ENCODE measurements at regions not wholly inside any gene's neighbourhood (a gene's known extent, or its start where the extent isn't known, plus 50 kb on each side); places are given as distances from the start of the nearest gene placed in this dataset.

- H3K36me3 ChIP-seq (ENCODE audit: low read depth): no peaks in the 10 kb centered on the region
- no peak overlapping the region for H3K27ac ChIP-seq (ENCODE audit: poor library complexity, severe bottlenecking)
- H3K27me3 ChIP-seq (ENCODE audit: insufficient read depth, poor library complexity, severe bottlenecking): no peaks in the 10 kb centered on the region
- H3K4me3 ChIP-seq (ENCODE audit: severe bottlenecking): no peak overlapping the region
- H3K4me1 ChIP-seq (ENCODE audit: insufficient read depth, poor library complexity, severe bottlenecking): peaks cover 23% of the 10 kb centered on the region
- DNase-seq (ENCODE audit: low spot score) (no peak), ATAC-seq (ENCODE audit: low read depth) (no peak)
- no peak for TF ChIP-seq CTCF (IDR thresholded peaks at IDR 0.05; ENCODE audit: poor library complexity, severe bottlenecking)
- no peaks in the 10 kb centered on the region for H3K9me3 ChIP-seq (ENCODE audit: severe bottlenecking)
Measured at GRCh38 chr5:167657016-167657415, 634.4 kb upstream of the WWC1 start.

GRCh38 chr5:167658889-167659288 lies 632.6 kb upstream of the WWC1 start:
- no peak overlapping the region for H3K4me3 ChIP-seq (ENCODE audit: severe bottlenecking)
- TF ChIP-seq CTCF (IDR thresholded peaks at IDR 0.05; ENCODE audit: poor library complexity, severe bottlenecking): no peak
- H3K27ac ChIP-seq (ENCODE audit: poor library complexity, severe bottlenecking): no peak overlapping the region
- ATAC-seq (ENCODE audit: low read depth) (no peak), DNase-seq (ENCODE audit: low spot score) (no peak)
- no peaks in the 10 kb centered on the region for H3K36me3 ChIP-seq (ENCODE audit: low read depth)
- no peaks in the 10 kb centered on the region for H3K27me3 ChIP-seq (ENCODE audit: insufficient read depth, poor library complexity, severe bottlenecking)
- H3K4me1 ChIP-seq (ENCODE audit: insufficient read depth, poor library complexity, severe bottlenecking): peaks cover 15% of the 10 kb centered on the region
- no peaks in the 10 kb centered on the region for H3K9me3 ChIP-seq (ENCODE audit: severe bottlenecking)

- DNase-seq (ENCODE audit: low spot score) (no peak), ATAC-seq (ENCODE audit: low read depth) (no peak)
- Histone ChIP-seq H3K36me3 (ENCODE audit: low read depth) (no peaks in the 10 kb centered on the region), H3K27me3 (ENCODE audit: insufficient read depth, poor library complexity, severe bottlenecking) (no peaks in the 10 kb centered on the region), H3K4me1 (ENCODE audit: insufficient read depth, poor library complexity, severe bottlenecking) (peaks cover 10% of the 10 kb centered on the region), H3K9me3 (ENCODE audit: severe bottlenecking) (no peaks in the 10 kb centered on the region), H3K27ac (ENCODE audit: poor library complexity, severe bottlenecking) (no peak overlapping the region), H3K4me3 (ENCODE audit: severe bottlenecking) (no peak overlapping the region)
- TF ChIP-seq CTCF (IDR thresholded peaks at IDR 0.05; ENCODE audit: poor library complexity, severe bottlenecking): no peak
Measured at GRCh38 chr5:167661605-167662004, 629.8 kb upstream of the WWC1 start.

GRCh38 chr5:167664222-167664804 lies 627.1 kb upstream of the WWC1 start:
- no peaks in the 10 kb centered on the region for H3K36me3 ChIP-seq (ENCODE audit: low read depth)
- ATAC-seq (ENCODE audit: low read depth) (no peak), DNase-seq (ENCODE audit: low spot score) (no peak)
- no peaks in the 10 kb centered on the region for H3K9me3 ChIP-seq (ENCODE audit: severe bottlenecking)
- H3K4me3 ChIP-seq (ENCODE audit: severe bottlenecking): no peak overlapping the region
- no peak for TF ChIP-seq CTCF (IDR thresholded peaks at IDR 0.05; ENCODE audit: poor library complexity, severe bottlenecking)
- H3K27ac ChIP-seq (ENCODE audit: poor library complexity, severe bottlenecking): no peak overlapping the region
- peaks cover 10% of the 10 kb centered on the region for H3K4me1 ChIP-seq (ENCODE audit: insufficient read depth, poor library complexity, severe bottlenecking)
- no peaks in the 10 kb centered on the region for H3K27me3 ChIP-seq (ENCODE audit: insufficient read depth, poor library complexity, severe bottlenecking)

GRCh38 chr5:167665841-167666375 lies 625.5 kb upstream of the WWC1 start:
- H3K27ac ChIP-seq (ENCODE audit: poor library complexity, severe bottlenecking): no peak overlapping the region
- H3K9me3 ChIP-seq (ENCODE audit: severe bottlenecking): no peaks in the 10 kb centered on the region
- no peaks in the 10 kb centered on the region for H3K27me3 ChIP-seq (ENCODE audit: insufficient read depth, poor library complexity, severe bottlenecking)
- no peak for ATAC-seq (ENCODE audit: low read depth)
- no peak overlapping the region for H3K4me3 ChIP-seq (ENCODE audit: severe bottlenecking)
- no peak for TF ChIP-seq CTCF (IDR thresholded peaks at IDR 0.05; ENCODE audit: poor library complexity, severe bottlenecking)
- peaks cover 12% of the 10 kb centered on the region for H3K4me1 ChIP-seq (ENCODE audit: insufficient read depth, poor library complexity, severe bottlenecking)
- no peaks in the 10 kb centered on the region for H3K36me3 ChIP-seq (ENCODE audit: low read depth)
- DNase-seq (ENCODE audit: low spot score): no peak
